A549 (cell line): ENCODE measurements at regions not wholly inside any gene's neighbourhood (a gene's known extent, or its start where the extent isn't known, plus 50 kb on each side); places are given as distances from the start of the nearest gene placed in this dataset.

Experiments used
- ATAC-seq, 2 experiments: fragments of 200-7000 bp in 1 of 2; fragments of >200 bp in 1 of 2; cut with Nextera tagmentation in 1 of 2; cut with Tn5 transposase in 1 of 2; 3 replicates each; pipeline versions ENCODE4 v1.8.0 to v1.9.1; 2018 to 2020; ENCODE audit warnings: mild to moderate bottlenecking in 1 of 2, moderate library complexity in 1 of 2
- CTCF ChIA-PET: fragments of 300-600 bp; sonication (Branson Sonifier 250); formaldehyde crosslinking; extraction: SDS; loops from one replicate; lab custom pipeline; 2021; ENCODE audit warnings: antibody characterized with exemption, inconsistent platforms; lab: Yijun Ruan, JAX
- POLR2A ChIA-PET: fragments of 350-600 bp; formaldehyde crosslinking; extraction: SDS; loops from one replicate; lab custom pipeline; 2021; ENCODE audit warnings: antibody characterized with exemption, inconsistent platforms; lab: Yijun Ruan, JAX
- DNase-seq, 2 experiments: peaks; one replicate each; pipeline versions ENCODE4 v3.0.0 to v3.0.0-alpha.2; 2011 to 2016; ENCODE audit warnings: low read depth in 1 of 2, low spot score in 1 of 2
- FAIRE-seq: peaks from 2 replicates; lab custom pipeline; 2011; peaks lifted over from hg19 to GRCh38; lab: Jason Lieb, UNC
- H3K27ac ChIP-seq, 2 experiments: fragments of >200 bp; sonication (Bioruptor Twin); formaldehyde crosslinking; 3 replicates each; pipeline ENCODE4 v1.5.1; 2016 to 2017
- H3K4me1 ChIP-seq: fragments of >200 bp; sonication (Bioruptor Twin); formaldehyde crosslinking; 3 replicates; pipeline ENCODE4 v1.6.1; 2016
- H3K4me2 ChIP-seq: fragments of >200 bp; sonication (Bioruptor Twin); formaldehyde crosslinking; 3 replicates; pipeline ENCODE4 v1.6.1; 2016
- H3K4me3 ChIP-seq: fragments of >200 bp; sonication (Bioruptor Twin); formaldehyde crosslinking; 3 replicates; pipeline ENCODE4 v1.5.1; 2016
- H3K9me3 ChIP-seq: fragments of >200 bp; sonication (Bioruptor Twin); formaldehyde crosslinking; 3 replicates; pipeline ENCODE4 v1.6.1; 2016
- BHLHE40 ChIP-seq: IDR thresholded peaks from 2 replicates; pipeline ENCODE4 v1.6.1; 2012; ENCODE audit warnings: low read depth, low read length, inconsistent platforms
- CBX8 ChIP-seq: fragments of 200-600 bp; sonication (generic); IDR thresholded peaks from 2 replicates; pipeline ENCODE4 v1.6.1; 2016
- CTCF ChIP-seq: fragments of >200 bp; sonication (Bioruptor Twin); formaldehyde crosslinking; IDR thresholded peaks from 3 replicates; pipeline ENCODE4 v1.5.1; 2016
- ESRRA ChIP-seq: fragments of 150-350 bp; IDR thresholded peaks from 2 replicates; pipeline ENCODE4 v1.6.1; 2014; ENCODE audit warnings: mild to moderate bottlenecking, low read length, borderline replicate concordance
- FOSL2 ChIP-seq, 2 experiments: fragments of 450-650 bp in 1 of 2; fragments of >200 bp in 1 of 2; sonication (Bioruptor Twin) in 1 of 2; formaldehyde crosslinking; IDR thresholded peaks; 2 replicates each; pipeline versions ENCODE4 v1.5.0 to v1.6.1; 2016 to 2020; ENCODE audit warnings: mild to moderate bottlenecking in 1 of 2, moderate library complexity in 1 of 2
- HDAC2 ChIP-seq: fragments of 200-600 bp; sonication (generic); IDR thresholded peaks from 2 replicates; pipeline ENCODE4 v1.6.1; 2016
- HES2 ChIP-seq: fragments of >200 bp; sonication (Bioruptor Twin); formaldehyde crosslinking; IDR thresholded peaks from 2 replicates; pipeline ENCODE4 v1.6.1; 2016
- HEYL ChIP-seq: fragments of 250-450 bp; sonication (Bioruptor Pico); IDR thresholded peaks from 2 replicates; pipeline ENCODE4 v1.8.0; 2021; ENCODE audit warnings: mild to moderate bottlenecking, moderate library complexity
- HOXB13 ChIP-seq: fragments of 250-450 bp; sonication (Bioruptor Pico); IDR thresholded peaks from 2 replicates; pipeline ENCODE4 v1.5.0; 2020; ENCODE audit warnings: low read depth, mild to moderate bottlenecking, moderate library complexity
- HOXB5 ChIP-seq: fragments of 250-450 bp; sonication (Bioruptor Pico); IDR thresholded peaks from 2 replicates; pipeline ENCODE4 v1.5.0; 2020; ENCODE audit warnings: mild to moderate bottlenecking, moderate library complexity
- JUN ChIP-seq, 2 experiments: fragments of >200 bp; sonication (Bioruptor Twin); formaldehyde crosslinking; IDR thresholded peaks; 2 replicates in 1 of 2; 3 replicates in 1 of 2; pipeline ENCODE4 v1.6.1; 2016 to 2017
- KDM1A ChIP-seq: fragments of 200-600 bp; sonication (generic); IDR thresholded peaks from 2 replicates; pipeline ENCODE4 v1.6.1; 2016; ENCODE audit warnings: low read depth, mild to moderate bottlenecking
- KDM5A ChIP-seq: fragments of 200-600 bp; sonication (generic); IDR thresholded peaks from 2 replicates; pipeline ENCODE4 v1.6.1; 2016; ENCODE audit warnings: antibody characterized with exemption, mild to moderate bottlenecking
- MYC ChIP-seq: IDR thresholded peaks from 2 replicates; pipeline ENCODE4 v1.6.1; 2012; ENCODE audit warnings: mild to moderate bottlenecking, inconsistent platforms, low read length, improper control_type of control experiment, borderline replicate concordance
- NFE2L2 ChIP-seq: fragments of 150-350 bp; conservative IDR thresholded peaks from 2 replicates; pipeline ENCODE4 v1.6.1; 2014; ENCODE audit warnings: low read length
- PBX3 ChIP-seq: IDR thresholded peaks from 2 replicates; pipeline ENCODE4 v1.6.1; 2012
- POLR2AphosphoS2 ChIP-seq: conservative IDR thresholded peaks from 2 replicates; pipeline ENCODE4 v1.6.1; 2012; ENCODE audit warnings: low read length, improper control_type of control experiment, inconsistent platforms
- RAD21 ChIP-seq, 2 experiments: fragments of >200 bp in 1 of 2; sonication (Bioruptor Twin) in 1 of 2; formaldehyde crosslinking in 1 of 2; IDR thresholded peaks in 1 of 2; conservative IDR thresholded peaks in 1 of 2; 2 replicates in 1 of 2; 3 replicates in 1 of 2; pipeline ENCODE4 v1.6.1; 2012 to 2018; ENCODE audit warnings: inconsistent platforms in 1 of 2
- RARB ChIP-seq: fragments of 250-450 bp; sonication (Bioruptor Pico); IDR thresholded peaks from 2 replicates; pipeline ENCODE4 v1.8.0; 2021; ENCODE audit warnings: mild to moderate bottlenecking, moderate library complexity
- RCOR1 ChIP-seq: fragments of 150-350 bp; IDR thresholded peaks from 2 replicates; pipeline ENCODE4 v1.6.1; 2014; ENCODE audit warnings: antibody characterized with exemption, low read length, low read depth
- TFCP2L1 ChIP-seq: fragments of 250-450 bp; sonication (Bioruptor Pico); IDR thresholded peaks from 2 replicates; pipeline ENCODE4 v1.5.0; 2021; ENCODE audit warnings: mild to moderate bottlenecking
- TP53 ChIP-seq: fragments of 250-450 bp; sonication (Bioruptor Pico); IDR thresholded peaks from 2 replicates; pipeline ENCODE4 v1.5.0; 2021; ENCODE audit warnings: mild to moderate bottlenecking, moderate library complexity
- USF2 ChIP-seq: fragments of 450-650 bp; IDR thresholded peaks from 2 replicates; pipeline ENCODE4 v1.6.1; 2014; ENCODE audit warnings: antibody characterized with exemption
- ZC3H11A ChIP-seq: fragments of 450-650 bp; IDR thresholded peaks from 2 replicates; pipeline ENCODE4 v1.6.1; 2014; ENCODE audit warnings: antibody characterized with exemption, mild to moderate bottlenecking
- ZNF302 ChIP-seq: fragments of 250-450 bp; sonication (Bioruptor Pico); IDR thresholded peaks from 2 replicates; pipeline ENCODE4 v1.9.0; 2021; ENCODE audit warnings: inconsistent platforms, mild to moderate bottlenecking, moderate library complexity
- ZSCAN20 ChIP-seq: fragments of 250-450 bp; sonication (Bioruptor Pico); IDR thresholded peaks from 2 replicates; pipeline ENCODE4 v1.8.0; 2022; ENCODE audit warnings: mild to moderate bottlenecking, moderate library complexity
- WGBS: methylation state at CpG from one replicate; pipeline ENCODE4 v1.1.6; 2017; ENCODE audit errors: missing lambda C conversion rate; 5-methylcytosine and 5-hydroxymethylcytosine counted together

GRCh38 chr2:71813807-71814470, 333.7 kb downstream of the CYP26B1 start:
- no peak overlapping the region for H3K27ac ChIP-seq
- no peak overlapping the region for H3K4me3 ChIP-seq
- FAIRE-seq (no peak), DNase-seq (no peak), ATAC-seq (no peak)
- POLR2A ChIA-PET = no interaction called here
- no peak overlapping the region for H3K4me2 ChIP-seq
- 44% methylated on average over 4 of the region's 4 CpGs for WGBS
- no peaks in the 10 kb centered on the region for H3K9me3 ChIP-seq
- no peaks in the 10 kb centered on the region for H3K4me1 ChIP-seq
- no peak for TF ChIP-seq CBX8
- TF ChIP-seq, all 56 proteins: peak for 0
- CTCF ChIA-PET = interaction anchor here (1.3 to 14.7 kb wide), 4 partner anchors 8 to 336 kb away, joined by 3 to 143 read pairs (median 5); no protein-coding TSS in a partner anchor

- Histone ChIP-seq H3K4me2 (no peak overlapping the region), H3K4me3 (no peak overlapping the region), H3K27ac (no peak overlapping the region), H3K4me1 (no peaks in the 10 kb centered on the region), H3K9me3 (no peaks in the 10 kb centered on the region)
- FAIRE-seq (no peak), DNase-seq (no peak), ATAC-seq (no peak)
- ChIA-PET POLR2A (no interaction called here), CTCF (interaction anchor here (0.6 to 14.7 kb wide), 6 partner anchors 14 to 932 kb away, joined by 3 to 143 read pairs (median 3); no protein-coding TSS in a partner anchor)
- TF ChIP-seq FOSL2 (IDR thresholded peaks at IDR 0.05) (no peak), FOSL2 (CRISPR knock-in tag; IDR thresholded peaks at IDR 0.05) (no peak), RCOR1 (no peak), ESRRA (no peak), ZC3H11A (no peak), PBX3 (no peak), POLR2AphosphoS2 (no peak), HEYL (CRISPR knock-in tag) (no peak), HOXB5 (CRISPR knock-in tag) (no peak), KDM5A (no peak), RARB (CRISPR knock-in tag) (no peak), HES2 (no peak), JUN (IDR thresholded peaks at IDR 0.05) (no peak), TP53 (CRISPR knock-in tag) (no peak), TFCP2L1 (CRISPR knock-in tag) (no peak), KDM1A (no peak), NFE2L2 (no peak), BHLHE40 (no peak), CTCF (no peak), HDAC2 (no peak), ZSCAN20 (CRISPR knock-in tag) (no peak)
- 16% methylated on average over 4 of the region's 4 CpGs for WGBS
These were observed 334.3 kb downstream of the CYP26B1 start for GRCh38 chr2:71813315-71813714.

GRCh38 chr2:71812736-71813135, 334.9 kb downstream of the CYP26B1 start:
- FAIRE-seq = no peak
- POLR2A ChIA-PET = no interaction called here
- CTCF ChIA-PET = interaction anchor here (0.6 to 14.7 kb wide), 5 partner anchors 13 to 933 kb away, joined by 3 to 143 read pairs (median 3); no protein-coding TSS in a partner anchor

More at GRCh38 chr2:71812736-71813135, 334.9 kb downstream of the CYP26B1 start:
- WGBS = 94% methylated on average over 2 of the region's 2 CpGs
- Histone ChIP-seq H3K4me1 (no peaks in the 10 kb centered on the region), H3K27ac (no peak overlapping the region), H3K4me3 (no peak overlapping the region), H3K4me2 (no peak overlapping the region), H3K9me3 (no peaks in the 10 kb centered on the region)
- no peak for TF ChIP-seq KDM1A
- TF ChIP-seq TFCP2L1 (CRISPR knock-in tag) = no peak
- TF ChIP-seq ZNF302 (CRISPR knock-in tag) = no peak
- TF ChIP-seq FOSL2 (IDR thresholded peaks at IDR 0.05) = no peak
- TF ChIP-seq FOSL2 (CRISPR knock-in tag; IDR thresholded peaks at IDR 0.05) = no peak
- TF ChIP-seq CBX8 = no peak
- TF ChIP-seq NFE2L2 = no peak
- TF ChIP-seq HEYL (CRISPR knock-in tag) = no peak
- TF ChIP-seq MYC = no peak
- TF ChIP-seq HOXB13 (CRISPR knock-in tag) = no peak
- no peak for TF ChIP-seq POLR2AphosphoS2
- no peak for TF ChIP-seq ZC3H11A
- no peak for TF ChIP-seq USF2
- TF ChIP-seq HES2 = no peak
- no peak for TF ChIP-seq RAD21 (conservative IDR thresholded peaks at IDR 0.05 in 1 of 2, IDR thresholded peaks at IDR 0.05 in 1 of 2)
- ATAC-seq = no peak; a peak in 1 of 6 replicates
- no peak for DNase-seq
